Endodermal cell (in vitro differentiated cells): ENCODE measurements at regions not wholly inside any gene's neighbourhood (a gene's known extent, or its start where the extent isn't known, plus 50 kb on each side); places are given as distances from the start of the nearest gene placed in this dataset.

Source experiments
- DNase-seq: peaks from one replicate; pipeline ENCODE4 v3.0.0-alpha.2; 2017
- H3K27ac ChIP-seq: 2 replicates; pipeline ENCODE4 v1.5.1; 2013; ENCODE audit warnings: mild to moderate bottlenecking, low read depth, low read length, moderate library complexity
- H3K27me3 ChIP-seq: 2 replicates; pipeline ENCODE4 v1.6.1; 2013; ENCODE audit warnings: mild to moderate bottlenecking, low read length, moderate library complexity; ENCODE audit not compliant: insufficient read depth, control insufficient read depth, poor library complexity, severe bottlenecking
- H3K36me3 ChIP-seq: 2 replicates; pipeline ENCODE4 v1.7.0; 2013; ENCODE audit warnings: mild to moderate bottlenecking, low read length, moderate library complexity; ENCODE audit not compliant: control insufficient read depth, insufficient read depth
- H3K4me1 ChIP-seq: one replicate; pipeline ENCODE4 v1.7.0; 2013; ENCODE audit warnings: low read length; ENCODE audit not compliant: control insufficient read depth, insufficient read depth
- H3K4me3 ChIP-seq: 2 replicates; pipeline ENCODE4 v1.5.1; 2013; ENCODE audit warnings: mild to moderate bottlenecking, low read length, moderate library complexity
- H3K9ac ChIP-seq: 2 replicates; pipeline ENCODE4 v1.6.1; 2013; ENCODE audit warnings: mild to moderate bottlenecking, low read length, moderate library complexity; ENCODE audit not compliant: poor library complexity, severe bottlenecking; ENCODE audit errors: extremely low read depth
- H3K9me3 ChIP-seq: 2 replicates; pipeline ENCODE4 v1.6.1; 2013; ENCODE audit warnings: mild to moderate bottlenecking, low read length, moderate library complexity; ENCODE audit not compliant: control insufficient read depth
- H3K27ac Mint-ChIP-seq: 2 replicates; pipeline ENCODE4 v1.8.0; 2020; ENCODE audit warnings: mixed read lengths
- H3K27me3 Mint-ChIP-seq: 2 replicates; pipeline ENCODE4 v1.8.0; 2021; ENCODE audit warnings: mild to moderate bottlenecking, mixed read lengths; ENCODE audit not compliant: insufficient read depth
- H3K36me3 Mint-ChIP-seq: 2 replicates; pipeline ENCODE4 v1.8.0; 2020; ENCODE audit warnings: low read depth, mixed read lengths
- H3K4me1 Mint-ChIP-seq: 2 replicates; pipeline ENCODE4 v1.8.0; 2020; ENCODE audit warnings: mixed read lengths
- H3K4me3 Mint-ChIP-seq: 2 replicates; pipeline ENCODE4 v1.8.0; 2020; ENCODE audit warnings: mild to moderate bottlenecking, moderate library complexity, mixed read lengths
- H3K9me3 Mint-ChIP-seq: 2 replicates; pipeline ENCODE4 v1.8.0; 2020; ENCODE audit warnings: mild to moderate bottlenecking, mixed read lengths
- WGBS, 2 experiments: methylation state at CpG; one replicate each; pipeline versions ENCODE4 v1.1.5 to v1.1.7; 2013; ENCODE audit warnings: missing lambda C conversion rate in 2 of 2, mixed read lengths in 1 of 2; ENCODE audit not compliant: insufficient coverage in 1 of 2, insufficient read length in 1 of 2; 5-methylcytosine and 5-hydroxymethylcytosine counted together
- TF ChIP-seq, protein P1 (sequence below): fragments of 200-600 bp; sonication (generic); conservative IDR thresholded peaks from 2 replicates; pipeline ENCODE4 v1.5.0; 2021; ENCODE audit warnings: antibody characterized with exemption, mild to moderate bottlenecking

DNA sequence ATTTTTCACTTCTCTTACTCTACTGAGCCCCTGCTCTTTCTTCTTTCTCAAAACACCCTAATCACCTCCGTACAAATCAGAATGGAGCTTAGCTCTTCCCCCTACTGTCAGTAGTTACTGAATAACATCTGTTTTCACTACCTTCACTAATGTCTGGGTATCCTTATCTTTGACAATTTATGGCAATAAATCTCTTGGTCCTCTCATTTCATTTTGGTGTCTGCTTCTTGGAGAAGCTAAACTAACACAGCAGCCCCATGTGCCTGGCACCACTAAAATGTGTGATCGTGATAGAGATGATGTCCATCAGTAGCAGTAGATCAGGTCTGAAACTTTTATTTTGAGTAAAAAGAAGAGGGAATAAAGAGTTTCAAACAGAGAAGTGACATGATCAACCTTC, 496.5 kb downstream of the PID1 start:
- Mint-ChIP-seq H3K27ac (no peak overlapping the region), H3K9me3 (no peaks in the 10 kb centered on the region)

GRCh38 chr2:228771774-228772173, 499.3 kb downstream of the PID1 start:
- no peak overlapping the region for H3K27ac ChIP-seq
- WGBS, 2 experiments: 88 to 100% methylated on average over 1 of the region's 1 CpG
- no peaks in the 10 kb centered on the region for H3K9me3 Mint-ChIP-seq

More for the DNA sequence above, 496.5 kb downstream of the PID1 start:
- no peak for DNase-seq
- Mint-ChIP-seq H3K36me3 (no peaks in the 10 kb centered on the region), H3K27me3 (no peaks in the 10 kb centered on the region), H3K4me1 (peaks cover 3% of the 10 kb centered on the region), H3K4me3 (no peak overlapping the region)
- no peak overlapping the region for H3K27ac ChIP-seq
- WGBS, 2 experiments: 84 to 93% methylated on average over 2 of the region's 2 CpGs
- no peaks in the 10 kb centered on the region for H3K36me3 ChIP-seq
- no peaks in the 10 kb centered on the region for H3K27me3 ChIP-seq
- H3K9ac ChIP-seq: no peak overlapping the region
- H3K4me3 ChIP-seq: no peak overlapping the region
- TF ChIP-seq, protein P1, sequence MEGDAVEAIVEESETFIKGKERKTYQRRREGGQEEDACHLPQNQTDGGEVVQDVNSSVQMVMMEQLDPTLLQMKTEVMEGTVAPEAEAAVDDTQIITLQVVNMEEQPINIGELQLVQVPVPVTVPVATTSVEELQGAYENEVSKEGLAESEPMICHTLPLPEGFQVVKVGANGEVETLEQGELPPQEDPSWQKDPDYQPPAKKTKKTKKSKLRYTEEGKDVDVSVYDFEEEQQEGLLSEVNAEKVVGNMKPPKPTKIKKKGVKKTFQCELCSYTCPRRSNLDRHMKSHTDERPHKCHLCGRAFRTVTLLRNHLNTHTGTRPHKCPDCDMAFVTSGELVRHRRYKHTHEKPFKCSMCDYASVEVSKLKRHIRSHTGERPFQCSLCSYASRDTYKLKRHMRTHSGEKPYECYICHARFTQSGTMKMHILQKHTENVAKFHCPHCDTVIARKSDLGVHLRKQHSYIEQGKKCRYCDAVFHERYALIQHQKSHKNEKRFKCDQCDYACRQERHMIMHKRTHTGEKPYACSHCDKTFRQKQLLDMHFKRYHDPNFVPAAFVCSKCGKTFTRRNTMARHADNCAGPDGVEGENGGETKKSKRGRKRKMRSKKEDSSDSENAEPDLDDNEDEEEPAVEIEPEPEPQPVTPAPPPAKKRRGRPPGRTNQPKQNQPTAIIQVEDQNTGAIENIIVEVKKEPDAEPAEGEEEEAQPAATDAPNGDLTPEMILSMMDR: no peak
- H3K4me1 ChIP-seq: no peaks in the 10 kb centered on the region
- H3K9me3 ChIP-seq: no peaks in the 10 kb centered on the region

DNA sequence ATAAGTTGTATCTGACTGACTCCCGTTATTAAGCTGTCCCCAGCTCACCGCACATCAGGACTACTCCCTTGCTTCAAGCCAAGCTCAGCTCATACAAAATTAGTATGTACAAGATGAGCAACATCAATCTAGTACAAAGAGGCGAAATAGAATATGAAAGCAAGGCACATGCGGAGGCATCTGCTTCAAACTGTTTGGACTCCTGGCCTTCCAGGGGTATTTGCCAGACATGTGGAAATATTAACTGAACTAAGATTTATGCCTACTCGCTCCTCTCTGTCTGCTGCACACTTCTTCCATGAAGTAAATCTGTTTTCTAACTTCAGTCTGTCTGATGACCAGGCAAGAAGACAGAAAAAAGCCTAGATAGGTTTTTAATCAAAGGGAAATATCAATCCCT, 499.8 kb downstream of the PID1 start:
- H3K4me1 ChIP-seq: no peaks in the 10 kb centered on the region
- Mint-ChIP-seq H3K4me3 (no peak overlapping the region), H3K27ac (no peak overlapping the region), H3K27me3 (no peaks in the 10 kb centered on the region), H3K9me3 (no peaks in the 10 kb centered on the region), H3K4me1 (peaks cover 5% of the 10 kb centered on the region), H3K36me3 (no peaks in the 10 kb centered on the region)
- WGBS, 2 experiments: 92 to 100% methylated on average over 3 to 5 of the region's 5 CpGs
- no peak overlapping the region for H3K27ac ChIP-seq
- TF ChIP-seq, protein P1: no peak
- no peak overlapping the region for H3K4me3 ChIP-seq
- no peaks in the 10 kb centered on the region for H3K9me3 ChIP-seq
- no peaks in the 10 kb centered on the region for H3K36me3 ChIP-seq
- DNase-seq: no peak
- H3K27me3 ChIP-seq: no peaks in the 10 kb centered on the region
- no peak overlapping the region for H3K9ac ChIP-seq

More at GRCh38 chr2:228771774-228772173, 499.3 kb downstream of the PID1 start:
- no peak overlapping the region for H3K9ac ChIP-seq
- H3K27me3 ChIP-seq: no peaks in the 10 kb centered on the region
- TF ChIP-seq, protein P1: no peak
- no peak overlapping the region for H3K4me3 ChIP-seq
- no peaks in the 10 kb centered on the region for H3K27me3 Mint-ChIP-seq
- no peak overlapping the region for H3K4me3 Mint-ChIP-seq
- H3K36me3 ChIP-seq: no peaks in the 10 kb centered on the region
- peaks cover 5% of the 10 kb centered on the region for H3K4me1 Mint-ChIP-seq
- no peak overlapping the region for H3K27ac Mint-ChIP-seq
- no peaks in the 10 kb centered on the region for H3K4me1 ChIP-seq
- DNase-seq: no peak
- H3K36me3 Mint-ChIP-seq: no peaks in the 10 kb centered on the region
- H3K9me3 ChIP-seq: no peaks in the 10 kb centered on the region
